ENCODE measurements at regions not wholly inside any gene's neighbourhood (a gene's known extent, or its start where the extent isn't known, plus 50 kb on each side); places are given as distances from the start of the nearest gene placed in this dataset.
A peak's percentile ranks its signal among the peaks of the same experiment; 100 is the strongest.

GRCh38 chr2:136495636-136496035 is 269.7 kb upstream of the THSD7B start:
- no peak for TF ChIP-seq CTCF (IDR thresholded peaks at IDR 0.05; ENCODE audit: borderline replicate concordance, control extremely low read depth, extremely low read depth, insufficient read depth, missing control alignments)
- no peak for DNase-seq (ENCODE audit: low spot score)
- in situ Hi-C loops (cut with MboI; ENCODE audit: low sequenced_read_pairs, unreplicated experiment), result no loop called here

- in situ Hi-C loops (cut with MboI; ENCODE audit: low sequenced_read_pairs, unreplicated experiment), result no loop called here
- TF ChIP-seq CTCF (IDR thresholded peaks at IDR 0.05; ENCODE audit: borderline replicate concordance, control extremely low read depth, extremely low read depth, insufficient read depth, missing control alignments), result no peak
- DNase-seq (ENCODE audit: low spot score), result no peak
These were observed 272.4 kb upstream of the THSD7B start for GRCh38 chr2:136492901-136493300.

- TF ChIP-seq CTCF (IDR thresholded peaks at IDR 0.05; ENCODE audit: borderline replicate concordance, control extremely low read depth, extremely low read depth, insufficient read depth, missing control alignments), result no peak
- in situ Hi-C loops (cut with MboI; ENCODE audit: low sequenced_read_pairs, unreplicated experiment), result no loop called here
- DNase-seq (ENCODE audit: low spot score), result no peak
These were observed 275.2 kb upstream of the THSD7B start for GRCh38 chr2:136490100-136490499.

- in situ Hi-C loops (cut with MboI; ENCODE audit: low sequenced_read_pairs, unreplicated experiment), result no loop called here
- no peak for DNase-seq (ENCODE audit: low spot score)
- no peak for TF ChIP-seq CTCF (IDR thresholded peaks at IDR 0.05; ENCODE audit: borderline replicate concordance, control extremely low read depth, extremely low read depth, insufficient read depth, missing control alignments)
These were observed 277.9 kb upstream of the THSD7B start for GRCh38 chr2:136487421-136487820.

GRCh38 chr2:136486115-136486514 is 279.2 kb upstream of the THSD7B start:
- TF ChIP-seq CTCF (IDR thresholded peaks at IDR 0.05; ENCODE audit: borderline replicate concordance, control extremely low read depth, extremely low read depth, insufficient read depth, missing control alignments), result no peak
- in situ Hi-C loops (cut with MboI; ENCODE audit: low sequenced_read_pairs, unreplicated experiment), result no loop called here
- DNase-seq (ENCODE audit: low spot score), result peak; percentile 24

GRCh38 chr2:136482966-136483365 is 282.4 kb upstream of the THSD7B start:
- TF ChIP-seq CTCF (IDR thresholded peaks at IDR 0.05; ENCODE audit: borderline replicate concordance, control extremely low read depth, extremely low read depth, insufficient read depth, missing control alignments), result no peak
- in situ Hi-C loops (cut with MboI; ENCODE audit: low sequenced_read_pairs, unreplicated experiment), result no loop called here
- no peak for DNase-seq (ENCODE audit: low spot score)

GRCh38 chr2:136482006-136482405 is 283.3 kb upstream of the THSD7B start:
- in situ Hi-C loops (cut with MboI; ENCODE audit: low sequenced_read_pairs, unreplicated experiment), result no loop called here
- TF ChIP-seq CTCF (IDR thresholded peaks at IDR 0.05; ENCODE audit: borderline replicate concordance, control extremely low read depth, extremely low read depth, insufficient read depth, missing control alignments), result no peak
- DNase-seq (ENCODE audit: low spot score), result no peak
